Activated CD8-positive, alpha-beta memory T cell treated with anti-CD3 and anti-CD28 coated beads for 36 hours (primary cell): ENCODE measurements at regions not wholly inside any gene's neighbourhood (a gene's known extent, or its start where the extent isn't known, plus 50 kb on each side); places are given as distances from the start of the nearest gene placed in this dataset.
"Not testable (repeated sequence)": the region's sequence is repeated elsewhere in the genome, so short reads cannot be mapped to it uniquely, and the experiment has no call there.

Source experiments
- CTCF ChIA-PET: fragments of 350-600 bp; sonication (Branson Sonifier 250); formaldehyde crosslinking; loops from one replicate; lab custom pipeline; 2021; ENCODE audit warnings: antibody characterized with exemption; lab: Charles Lee
- POLR2A ChIA-PET: fragments of 350-600 bp; sonication (Branson Sonifier 250); formaldehyde crosslinking; loops from one replicate; lab custom pipeline; 2021; ENCODE audit warnings: antibody characterized with exemption; lab: Charles Lee

- POLR2A ChIA-PET: no interaction called here
- CTCF ChIA-PET: no interaction called here
Measured at GRCh38 chr11:90635886-90636285, 413.0 kb upstream of the CHORDC1 start.

GRCh38 chr11:90635151-90635550 lies 412.3 kb upstream of the CHORDC1 start:
- ChIA-PET POLR2A (no interaction called here), CTCF (no interaction called here)

- ChIA-PET POLR2A (no interaction called here), CTCF (interaction anchor here (0.6 kb wide), 1 partner anchor 381 kb away, joined by 3 read pairs; no protein-coding TSS in a partner anchor)
Measured at GRCh38 chr11:90630176-90630575, 407.3 kb upstream of the CHORDC1 start.

GRCh38 chr11:90629229-90629806 lies 406.5 kb upstream of the CHORDC1 start:
- CTCF ChIA-PET: interaction anchor here (0.6 kb wide), 1 partner anchor 380 kb away, joined by 3 read pairs; no protein-coding TSS in a partner anchor
- POLR2A ChIA-PET: no interaction called here

- ChIA-PET POLR2A (no interaction called here), CTCF (no interaction called here)
Measured at GRCh38 chr11:90614318-90614717, 391.5 kb upstream of the CHORDC1 start.

GRCh38 chr11:90613037-90613436 lies 390.2 kb upstream of the CHORDC1 start:
- POLR2A ChIA-PET: not testable (repeated sequence)

GRCh38 chr11:90606721-90607120 lies 383.9 kb upstream of the CHORDC1 start:
- ChIA-PET POLR2A (no interaction called here), CTCF (no interaction called here)

More at GRCh38 chr11:90613037-90613436, 390.2 kb upstream of the CHORDC1 start:
- CTCF ChIA-PET: not testable (repeated sequence)

GRCh38 chr11:90601261-90601660 lies 378.4 kb upstream of the CHORDC1 start:
- POLR2A ChIA-PET: no interaction called here
- CTCF ChIA-PET: no interaction called here

GRCh38 chr11:90594658-90595057 lies 371.8 kb upstream of the CHORDC1 start:
- CTCF ChIA-PET: no interaction called here
- POLR2A ChIA-PET: no interaction called here

GRCh38 chr11:90593099-90593498 lies 370.2 kb upstream of the CHORDC1 start:
- ChIA-PET POLR2A (no interaction called here), CTCF (interaction anchor here (0.7 to 1.0 kb wide), 2 partner anchors 11 to 706 kb away, joined by 3 read pairs; no protein-coding TSS in a partner anchor)

GRCh38 chr11:90590286-90590685 lies 367.4 kb upstream of the CHORDC1 start:
- ChIA-PET POLR2A (no interaction called here), CTCF (no interaction called here)

GRCh38 chr11:90589735-90590134 lies 366.9 kb upstream of the CHORDC1 start:
- ChIA-PET CTCF (no interaction called here), POLR2A (no interaction called here)

- ChIA-PET POLR2A (no interaction called here), CTCF (no interaction called here)
Measured at GRCh38 chr11:90587896-90588295, 365.0 kb upstream of the CHORDC1 start.

- POLR2A ChIA-PET: no interaction called here
- CTCF ChIA-PET: no interaction called here
Measured at GRCh38 chr11:90585491-90585890, 362.6 kb upstream of the CHORDC1 start.

- POLR2A ChIA-PET, CTCF ChIA-PET: not testable (repeated sequence)
Measured at GRCh38 chr11:90582999-90583398, 360.1 kb upstream of the CHORDC1 start.

- ChIA-PET CTCF (no interaction called here), POLR2A (no interaction called here)
Measured at GRCh38 chr11:90564531-90564930, 341.7 kb upstream of the CHORDC1 start.

GRCh38 chr11:90558328-90558865 lies 335.5 kb upstream of the CHORDC1 start:
- ChIA-PET CTCF (no interaction called here), POLR2A (no interaction called here)

GRCh38 chr11:90556606-90557005 lies 333.8 kb upstream of the CHORDC1 start:
- POLR2A ChIA-PET: no interaction called here
- CTCF ChIA-PET: no interaction called here

- POLR2A ChIA-PET: no interaction called here
Measured at GRCh38 chr11:90556026-90556425, 333.2 kb upstream of the CHORDC1 start.

GRCh38 chr11:90555477-90555876 lies 332.6 kb upstream of the CHORDC1 start:
- CTCF ChIA-PET: no interaction called here
- POLR2A ChIA-PET: no interaction called here

More at GRCh38 chr11:90556026-90556425, 333.2 kb upstream of the CHORDC1 start:
- CTCF ChIA-PET: no interaction called here

- POLR2A ChIA-PET: no interaction called here
- CTCF ChIA-PET: no interaction called here
Measured at GRCh38 chr11:90542092-90542491, 319.2 kb upstream of the CHORDC1 start.
